Iris pigment epithelial cell (primary cell): ENCODE measurements at regions not wholly inside any gene's neighbourhood (a gene's known extent, or its start where the extent isn't known, plus 50 kb on each side); places are given as distances from the start of the nearest gene placed in this dataset.
A peak's percentile ranks its signal among the peaks of the same experiment; 100 is the strongest.

Experiments
- DNase-seq: peaks from one replicate; pipeline ENCODE4 v3.0.0-alpha.2; 2011; ENCODE audit warnings: low read depth

DNA sequence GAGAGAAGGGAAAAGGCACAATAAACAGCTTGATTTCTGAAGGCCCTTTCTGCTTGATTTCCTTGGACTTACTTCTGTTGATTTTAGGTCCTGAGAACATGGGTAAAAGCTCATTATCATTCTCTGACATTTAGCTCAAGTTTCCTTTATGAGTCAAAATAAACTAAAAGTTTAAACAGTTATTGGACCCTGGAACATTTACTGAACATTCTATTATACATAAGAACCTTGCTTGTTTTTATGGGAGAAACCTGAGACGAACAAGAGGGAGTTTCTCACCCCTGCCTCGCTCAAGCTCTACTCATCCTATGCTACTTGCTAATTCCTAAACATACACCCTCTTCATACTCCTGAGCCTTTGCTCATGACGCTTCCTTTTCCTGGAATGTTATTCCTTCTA, 538.3 kb upstream of the PKN2 start:
- DNase-seq: no peak

DNA sequence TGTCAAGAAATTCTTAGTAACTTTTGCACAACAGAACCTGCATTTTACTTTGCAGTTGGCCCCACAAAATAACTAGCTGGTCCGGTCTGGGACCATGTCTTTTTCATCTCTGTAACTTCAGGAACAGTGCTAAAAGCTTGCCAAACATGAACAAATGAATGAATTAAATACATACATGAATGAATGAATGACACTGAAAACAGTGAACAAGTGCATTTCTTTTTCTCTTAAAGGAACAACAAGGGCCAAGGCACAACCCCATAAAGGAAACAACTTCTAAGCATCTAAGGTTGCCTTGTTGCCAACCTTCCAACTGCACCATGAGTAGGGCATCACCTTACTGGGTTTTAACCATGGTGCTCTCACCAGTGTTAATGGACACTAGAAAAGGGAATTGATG, 534.4 kb upstream of the PKN2 start:
- DNase-seq: no peak

DNA sequence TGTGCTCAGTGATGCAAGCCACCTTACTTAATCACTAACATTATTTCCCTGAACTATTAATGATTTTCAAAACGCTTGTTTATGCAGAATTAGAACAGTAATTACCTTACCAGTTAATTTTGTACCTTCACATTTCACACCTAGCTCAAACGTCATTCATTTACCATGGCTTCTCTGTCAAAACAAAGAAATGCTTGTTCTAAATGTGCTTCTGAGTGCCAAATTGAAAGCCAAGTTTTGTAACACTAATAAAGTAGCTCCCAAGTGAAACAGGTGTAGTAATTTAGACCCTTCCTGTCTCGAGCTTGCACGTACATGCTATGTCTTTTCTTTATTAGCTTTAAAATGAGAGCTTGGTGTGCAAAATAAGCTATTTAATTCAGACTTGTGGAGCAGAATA, 533.7 kb upstream of the PKN2 start:
- no peak for DNase-seq

DNA sequence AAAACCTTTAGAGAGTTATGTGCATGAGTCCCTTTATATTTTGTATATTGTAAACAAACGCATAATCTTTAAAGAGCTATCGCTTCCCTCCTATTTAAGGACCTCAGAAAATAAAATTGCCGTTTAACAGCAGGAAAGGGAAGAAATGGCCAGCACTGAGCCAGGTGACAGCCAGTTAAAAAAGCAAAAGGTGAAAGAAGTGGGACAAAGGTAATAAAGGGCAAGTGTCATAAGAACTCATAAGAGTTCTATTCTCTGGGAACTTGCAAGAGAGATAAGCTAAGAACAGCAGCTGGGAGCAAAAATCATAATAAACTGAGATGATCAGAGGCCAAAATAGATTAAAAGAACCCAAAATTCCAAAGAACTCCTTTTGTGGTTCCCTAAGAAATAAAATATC, 520.9 kb upstream of the PKN2 start:
- DNase-seq: no peak

DNA sequence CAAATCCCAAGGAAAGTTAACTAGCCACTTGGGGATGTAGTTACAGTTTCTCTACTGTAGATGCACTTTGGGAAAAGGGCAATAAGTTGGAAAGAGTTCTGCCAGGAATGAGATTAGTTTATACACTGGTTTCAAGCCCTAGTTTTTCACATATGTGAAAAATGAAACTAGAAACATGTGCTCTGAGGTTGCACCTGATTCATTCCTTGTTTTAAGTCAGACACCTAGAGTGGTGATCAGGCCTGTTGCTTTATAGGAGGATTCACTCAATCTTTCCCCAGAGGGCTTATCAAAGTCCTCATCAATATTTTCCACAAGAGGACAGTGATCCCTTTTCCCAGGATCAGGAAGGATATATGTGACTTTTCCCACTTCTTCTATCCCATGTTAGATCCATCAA, 515.9 kb upstream of the PKN2 start:
- DNase-seq: no peak

DNA sequence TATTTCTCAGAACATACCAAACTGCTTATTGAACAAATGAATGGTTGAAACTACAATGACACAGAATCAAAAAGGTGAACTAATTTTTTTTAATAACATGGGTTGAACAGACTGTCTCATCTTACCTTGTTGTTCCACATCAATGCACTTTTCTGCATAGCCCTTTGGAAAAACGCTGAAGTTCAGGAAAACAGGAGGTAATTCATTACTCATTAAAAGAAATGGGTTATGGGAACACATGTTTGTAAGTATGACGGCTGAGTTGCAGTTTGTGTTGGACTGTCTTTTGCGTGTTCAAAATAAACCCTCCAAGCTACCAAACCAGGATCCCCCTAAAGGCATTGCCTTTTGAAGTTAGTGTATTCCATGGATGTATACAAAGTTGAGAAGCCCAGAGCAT, 514.9 kb upstream of the PKN2 start:
- no peak for DNase-seq

DNA sequence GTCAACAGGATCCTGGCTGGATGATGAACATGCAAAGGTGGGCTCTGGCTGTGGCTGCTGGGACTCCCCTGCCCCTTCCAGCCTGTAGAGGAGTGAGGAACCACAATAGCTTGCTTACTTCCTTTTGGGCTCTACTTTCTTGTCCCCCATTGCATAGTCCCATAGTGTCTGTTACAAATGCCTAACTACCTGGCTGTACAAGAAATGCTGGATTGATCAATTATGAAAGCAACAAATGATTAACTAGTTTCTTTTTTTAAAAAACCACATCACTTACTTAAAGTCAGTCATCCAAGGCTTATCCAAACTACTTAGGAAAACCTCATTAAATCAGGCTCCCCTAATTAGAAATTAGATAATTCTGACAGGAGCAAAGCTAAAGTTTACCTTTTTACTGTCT, 514.1 kb upstream of the PKN2 start:
- DNase-seq: no peak

- no peak for DNase-seq
These were observed 508.9 kb upstream of the PKN2 start for GRCh38 chr1:88175120-88175630.

DNA sequence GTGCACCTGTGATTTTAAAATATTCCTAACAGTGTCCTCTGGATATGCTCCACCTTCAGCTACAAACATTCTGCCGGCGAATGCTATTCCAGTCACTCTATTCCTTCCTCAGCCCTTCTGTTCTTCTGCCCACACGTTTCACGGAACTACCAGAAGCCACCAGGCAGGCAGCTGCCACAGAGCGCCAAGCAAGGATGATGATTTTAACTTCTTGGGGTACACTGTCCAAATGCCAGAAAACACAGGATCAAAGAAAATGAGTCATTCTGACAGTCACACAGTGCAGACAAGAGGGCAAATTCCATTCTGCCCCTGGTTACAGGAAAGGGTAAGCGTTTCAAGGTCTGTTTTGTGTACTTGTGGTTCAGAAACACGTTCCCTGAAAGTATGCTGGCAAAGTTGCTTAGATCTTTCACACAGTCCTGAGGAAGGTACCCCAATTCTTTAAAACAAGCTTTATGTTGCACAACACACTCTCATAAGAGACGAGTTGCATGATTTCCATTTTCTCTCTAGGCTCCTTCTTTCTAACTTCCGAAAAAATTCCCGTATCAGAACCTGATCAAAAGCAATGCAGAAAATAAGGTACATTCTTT, 508.3 kb upstream of the PKN2 start:
- peak; percentile 38 for DNase-seq

- no peak for DNase-seq
These were observed 504.1 kb upstream of the PKN2 start for GRCh38 chr1:88179943-88180342.

DNA sequence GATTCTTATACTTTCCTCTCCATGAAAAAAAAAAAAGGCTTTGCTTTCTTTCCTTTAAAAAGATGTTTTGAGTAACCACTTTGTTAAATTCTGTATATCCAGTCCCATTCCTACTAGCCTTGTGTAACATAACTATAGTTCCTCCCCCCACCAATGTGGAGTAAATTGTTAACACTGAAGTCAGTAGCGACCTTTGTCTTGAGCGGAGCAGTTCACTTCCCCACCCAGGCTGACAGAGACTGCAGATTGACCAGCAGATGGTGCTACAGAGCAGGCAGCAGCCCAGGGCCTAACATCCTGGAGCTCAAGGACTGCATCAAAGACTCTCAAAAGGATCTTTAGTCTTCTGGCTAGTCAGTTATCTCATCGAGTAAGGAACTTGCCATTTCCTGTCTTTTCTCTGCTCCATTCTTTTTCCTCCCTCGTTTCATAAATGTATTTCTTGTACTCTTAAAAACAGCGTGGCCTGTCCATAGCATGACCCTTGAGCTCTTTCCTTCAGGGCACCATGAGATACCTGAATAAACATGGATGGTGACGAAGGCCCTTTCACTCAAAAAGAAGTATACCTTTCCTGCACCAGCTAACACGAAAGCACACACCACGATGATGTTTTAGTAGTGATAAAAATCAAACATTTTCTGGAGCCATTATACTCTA, 503.5 kb upstream of the PKN2 start:
- peak; percentile 71 for DNase-seq

- no peak for DNase-seq
These were observed 497.2 kb upstream of the PKN2 start for GRCh38 chr1:88186911-88187310.

GRCh38 chr1:88188038-88188437, 496.0 kb upstream of the PKN2 start:
- no peak for DNase-seq

GRCh38 chr1:88189525-88189924, 494.5 kb upstream of the PKN2 start:
- no peak for DNase-seq

- DNase-seq: no peak
These were observed 492.2 kb upstream of the PKN2 start for GRCh38 chr1:88191917-88192316.

- no peak for DNase-seq
These were observed 489.5 kb upstream of the PKN2 start for GRCh38 chr1:88194542-88194941.

GRCh38 chr1:88200545-88200944, 483.5 kb upstream of the PKN2 start:
- DNase-seq: no peak

GRCh38 chr1:88204111-88204510, 480.0 kb upstream of the PKN2 start:
- peak; percentile 3 for DNase-seq

GRCh38 chr1:88204612-88205167, 479.4 kb upstream of the PKN2 start:
- no peak for DNase-seq

DNA sequence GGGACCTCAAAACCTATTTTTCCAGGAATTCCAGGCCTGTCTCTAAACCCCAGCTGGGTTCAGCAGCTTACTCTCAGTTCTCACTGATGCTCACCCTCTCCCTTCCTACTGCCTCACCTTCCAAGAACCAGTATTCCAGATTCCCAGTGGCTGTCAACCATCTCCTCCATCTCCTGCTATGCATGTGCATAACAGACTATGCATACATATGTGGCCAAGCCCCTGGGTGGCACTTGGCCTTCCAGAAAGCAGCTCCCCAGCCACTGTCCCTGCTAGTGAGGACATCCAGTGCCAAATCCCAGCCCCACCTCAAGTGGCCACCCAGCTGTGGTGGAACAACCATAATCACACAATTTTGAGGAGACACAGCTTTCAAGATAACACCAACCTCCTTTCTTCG, 475.7 kb upstream of the PKN2 start:
- DNase-seq: no peak

- DNase-seq: no peak
These were observed 473.8 kb upstream of the PKN2 start for GRCh38 chr1:88210103-88210787.

DNA sequence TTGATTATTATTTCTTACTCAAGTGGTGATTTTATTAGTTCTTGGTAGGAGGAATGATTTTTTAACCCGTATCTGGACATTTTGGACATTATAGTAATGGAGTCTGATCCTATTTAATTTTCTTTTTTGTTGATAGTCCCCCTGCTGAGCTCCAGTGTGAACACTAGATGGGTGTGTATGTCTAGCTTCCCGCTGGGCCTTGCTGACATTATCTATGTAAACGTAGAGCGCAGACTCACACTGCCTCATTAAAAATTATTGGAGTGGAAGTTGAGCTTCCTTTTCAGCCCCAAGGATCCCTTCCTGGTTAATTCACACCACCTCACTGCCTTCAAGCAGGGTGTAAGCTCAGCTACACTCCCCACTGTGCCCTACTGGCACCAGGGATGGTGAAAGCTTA, 467.6 kb upstream of the PKN2 start:
- DNase-seq: no peak

- no peak for DNase-seq
These were observed 466.7 kb upstream of the PKN2 start for GRCh38 chr1:88217386-88217785.
